NCI-H1105 (cell line): ENCODE measurements at regions not wholly inside any gene's neighbourhood (a gene's known extent, or its start where the extent isn't known, plus 50 kb on each side); places are given as distances from the start of the nearest gene placed in this dataset.

Experiments used
- DNase-seq: peaks from one replicate; lab custom pipeline; 2025; lab: John Stamatoyannopoulos, UW

DNA sequence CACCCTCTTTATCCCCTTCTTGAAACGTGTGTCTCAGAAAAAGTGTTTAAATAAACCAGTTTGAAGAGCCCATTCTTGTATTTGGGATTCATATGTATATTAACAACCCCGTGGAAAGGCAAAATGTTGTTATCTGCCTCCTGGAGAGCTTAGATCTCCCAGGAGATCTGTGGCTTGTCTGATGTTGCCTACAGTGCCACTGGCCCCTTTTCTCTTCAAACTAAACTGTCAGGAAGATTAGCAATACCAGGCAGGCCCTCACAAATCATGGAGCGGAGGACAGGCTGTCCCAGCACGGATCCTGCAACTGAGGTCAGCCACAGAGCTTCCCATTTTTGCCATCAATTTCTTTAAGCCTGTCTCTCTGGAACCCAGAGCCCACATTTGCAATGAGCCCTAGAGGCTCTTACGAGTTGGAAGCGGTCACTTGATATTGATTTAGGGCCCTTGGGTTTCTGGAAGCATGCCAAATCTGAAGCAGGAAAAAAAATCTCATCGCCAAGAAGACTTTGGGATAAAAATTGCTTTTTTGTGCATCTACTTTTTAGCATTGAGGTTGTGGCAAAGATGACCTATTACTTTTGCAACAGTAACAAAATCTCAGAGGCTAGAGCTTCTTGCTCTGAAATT is 234.1 kb downstream of the OPA1 start:
- DNase-seq: no peak

DNA sequence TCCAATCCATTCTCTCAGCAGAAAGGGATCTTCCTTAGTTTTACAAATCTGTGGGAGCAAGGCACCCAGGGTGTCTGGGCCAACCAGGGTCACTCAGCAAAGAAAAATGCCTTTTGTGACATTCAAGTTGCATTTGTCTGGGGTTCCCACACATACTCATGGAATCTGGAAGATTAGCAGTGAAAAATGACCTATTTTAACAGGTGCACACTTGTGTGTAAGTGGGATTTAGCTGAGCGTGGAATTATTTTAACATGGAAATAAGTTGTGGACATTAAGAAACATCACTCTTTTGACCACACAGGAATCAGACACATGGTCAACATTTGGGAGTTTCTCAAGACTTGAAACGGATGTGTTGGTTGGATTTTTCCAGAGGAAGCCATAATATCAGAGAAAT is 234.9 kb downstream of the OPA1 start:
- no peak for DNase-seq

DNA sequence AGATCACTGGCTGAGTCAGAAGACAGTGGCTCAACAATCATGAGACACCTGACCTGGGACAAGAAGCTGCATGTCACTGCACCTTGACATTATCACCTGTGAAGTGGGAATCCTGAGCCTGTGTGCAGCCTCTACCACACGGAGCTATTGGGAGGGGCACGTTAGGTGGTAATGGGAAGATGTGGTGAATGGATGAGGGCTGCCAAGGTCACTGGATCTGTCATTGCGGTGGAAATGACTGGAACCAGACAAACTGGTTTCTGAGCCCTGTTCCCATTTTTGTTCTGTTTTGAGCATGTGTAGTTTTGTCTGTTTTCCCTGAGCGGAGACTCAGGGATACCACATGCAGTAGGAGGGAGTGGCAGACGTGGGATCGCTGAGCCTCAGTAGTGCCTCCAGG is 235.5 kb downstream of the OPA1 start:
- no peak for DNase-seq

DNA sequence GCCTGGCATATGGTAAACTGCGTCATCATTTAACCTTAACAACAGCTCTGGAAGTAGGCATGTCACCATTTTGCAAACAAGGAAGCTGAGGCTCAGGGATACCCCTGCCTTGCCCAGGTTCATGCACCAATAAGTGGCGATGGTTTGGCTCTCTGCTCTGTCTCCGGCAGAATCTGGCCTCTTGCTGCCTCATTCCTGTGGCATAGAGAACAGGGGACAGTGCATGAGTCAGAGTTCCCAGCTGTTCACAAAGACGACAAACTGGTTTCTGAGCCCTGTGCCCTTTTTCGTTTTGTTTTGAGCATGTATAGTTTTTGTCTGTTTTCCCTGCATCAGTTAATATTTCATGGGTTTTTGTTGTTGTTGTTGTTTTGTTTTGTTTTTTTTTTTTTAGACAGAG is 236.8 kb downstream of the OPA1 start:
- DNase-seq: no peak

DNA sequence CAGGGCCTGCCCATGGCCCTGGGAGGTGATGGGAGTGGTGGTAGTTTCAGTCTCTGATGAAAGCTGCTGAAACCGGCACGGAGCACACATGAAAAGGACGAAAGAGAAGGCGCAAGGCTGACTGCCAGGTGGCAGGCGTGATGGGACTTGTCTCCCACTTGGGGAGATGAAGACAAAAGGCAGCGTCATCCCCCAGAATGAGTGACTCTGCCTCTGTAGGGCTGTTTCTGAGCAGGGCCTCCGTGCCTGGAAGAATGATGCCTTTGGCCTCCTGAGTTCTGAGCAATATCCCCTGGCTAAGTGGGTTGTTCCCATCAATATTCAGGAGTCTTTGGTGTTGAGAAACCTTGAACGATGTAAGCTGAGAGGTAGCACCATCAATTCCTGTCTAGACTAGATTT is 237.8 kb downstream of the OPA1 start:
- DNase-seq: peak; percentile 99

DNA sequence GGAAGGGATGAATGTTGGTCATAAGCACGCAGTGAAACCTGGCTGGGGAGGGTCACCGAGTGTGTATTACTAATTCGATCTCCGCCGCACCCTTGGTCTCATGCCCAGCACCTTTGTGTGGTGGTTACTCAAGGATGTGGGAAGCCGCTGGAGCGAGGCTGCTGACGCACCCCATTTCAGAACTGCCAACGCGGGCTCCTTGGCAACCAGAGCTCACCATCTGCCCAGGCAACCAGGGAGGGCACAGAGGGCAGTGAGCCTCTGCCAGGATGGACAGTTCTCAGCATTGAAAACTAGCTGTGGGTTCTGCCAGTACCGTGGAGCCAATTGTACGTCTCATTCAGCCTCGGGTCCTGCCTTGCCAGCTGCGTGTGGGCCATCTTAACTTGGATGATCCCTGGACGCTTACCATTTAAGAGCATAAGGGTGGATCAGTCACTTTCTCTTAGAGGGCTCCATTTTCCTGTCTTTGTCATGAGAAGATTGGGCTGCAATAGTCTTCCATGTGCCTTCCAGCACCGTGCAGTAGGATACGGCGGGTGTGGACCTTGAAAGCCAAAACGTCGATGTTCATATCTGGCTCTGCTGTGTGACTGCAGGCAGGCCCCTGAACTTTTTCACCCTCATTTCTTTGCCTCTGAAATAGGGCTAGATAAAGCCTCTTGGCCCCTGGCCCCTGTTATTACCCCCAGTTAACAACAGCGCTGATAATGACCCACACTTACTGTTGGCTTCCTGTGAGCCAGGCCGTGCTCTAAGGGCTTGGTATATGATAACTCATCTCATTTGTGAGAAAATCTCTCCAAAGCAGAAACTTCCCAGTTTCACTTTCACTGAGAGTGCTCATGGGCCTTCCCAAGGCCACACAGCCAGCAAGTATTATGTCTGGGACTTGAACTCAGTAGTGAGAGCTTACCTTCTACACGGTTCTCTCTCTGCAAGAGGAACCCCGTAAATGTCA is 238.8 kb downstream of the OPA1 start:
- DNase-seq: peak; percentile 58

DNA sequence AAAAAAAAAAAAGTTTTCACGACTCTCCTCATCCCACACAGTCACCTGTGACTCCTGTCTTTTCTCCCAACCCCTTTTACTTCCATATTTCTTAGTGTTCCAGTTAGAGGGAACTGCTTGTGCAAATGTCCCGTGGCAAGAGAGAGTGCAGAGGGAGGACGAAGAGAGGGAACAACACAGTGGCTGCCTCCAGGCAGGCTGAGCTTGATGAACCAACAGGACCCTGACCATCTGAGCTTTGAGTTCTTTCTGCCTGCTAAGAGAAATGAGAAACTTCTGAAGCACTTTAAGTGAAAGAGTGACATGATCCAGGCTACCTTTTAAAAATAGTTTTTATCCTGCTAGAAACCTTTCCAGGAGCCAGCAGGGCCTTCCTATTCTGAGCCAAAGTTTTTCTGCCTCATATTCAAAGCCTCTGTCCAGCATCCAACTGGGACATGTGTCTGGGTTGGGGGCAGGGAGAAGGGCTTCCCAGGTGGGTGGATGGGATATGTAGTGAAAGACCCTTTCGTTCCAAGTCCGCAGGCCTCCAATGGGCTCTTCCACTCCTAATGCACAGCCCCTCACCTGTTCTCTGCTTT is 239.9 kb downstream of the OPA1 start:
- DNase-seq: no peak

DNA sequence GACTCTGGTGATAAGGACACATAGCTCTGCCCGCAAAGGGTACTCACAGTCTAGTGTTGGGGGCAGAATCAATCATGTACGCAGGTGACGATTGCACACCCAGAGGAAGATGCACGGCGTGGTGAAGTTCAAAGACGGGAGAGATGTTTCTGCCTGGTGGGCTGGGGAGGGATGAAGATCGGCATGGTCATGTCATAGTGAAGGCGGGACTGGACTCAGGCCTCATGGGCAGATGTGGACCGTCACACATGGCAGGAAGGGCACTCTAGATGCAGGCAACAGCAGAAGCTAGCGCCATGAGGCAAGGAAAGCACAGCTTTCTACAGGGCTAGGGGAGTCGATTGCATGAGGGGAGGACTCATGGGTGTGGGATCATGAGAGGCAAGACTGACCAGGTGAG is 240.6 kb downstream of the OPA1 start:
- DNase-seq: no peak

DNA sequence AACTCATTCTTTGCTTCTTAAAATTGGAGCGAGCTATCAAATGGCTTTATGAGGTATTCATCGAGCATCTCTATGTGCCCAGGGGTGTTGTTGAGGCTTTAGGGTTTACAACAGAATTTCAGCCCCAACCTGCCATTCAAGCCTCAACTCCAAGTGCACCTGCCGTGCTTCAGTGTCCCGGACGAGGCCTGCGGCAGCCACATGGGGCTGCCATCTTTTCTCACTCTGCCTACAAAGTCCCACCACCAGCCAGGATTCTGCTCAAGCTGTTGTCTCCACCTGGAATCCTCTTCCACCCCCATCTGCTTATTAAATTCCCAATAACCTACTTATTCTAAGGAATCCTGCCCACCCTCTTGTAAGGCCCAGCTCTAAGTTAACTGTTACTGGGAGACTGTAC is 242.4 kb downstream of the OPA1 start:
- no peak for DNase-seq

DNA sequence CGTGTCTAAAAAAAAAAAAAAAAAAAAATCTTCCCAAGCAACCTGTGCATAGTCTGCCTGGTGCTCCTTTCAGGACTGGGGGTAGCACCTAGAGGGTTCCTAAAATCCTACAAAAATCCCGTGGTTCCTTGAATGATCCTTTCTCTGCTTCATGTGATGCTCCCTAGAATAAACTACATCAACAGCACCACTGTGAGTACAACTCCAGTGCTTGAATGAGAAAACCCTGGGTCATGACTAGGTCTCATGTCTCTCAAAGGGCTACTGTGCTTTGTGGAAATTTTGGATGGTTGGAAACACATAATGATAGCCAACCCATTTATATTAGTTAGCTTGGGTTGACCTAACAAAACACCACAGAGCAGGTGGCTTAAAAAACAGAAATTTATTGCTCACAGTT is 243.5 kb downstream of the OPA1 start:
- no peak for DNase-seq

DNA sequence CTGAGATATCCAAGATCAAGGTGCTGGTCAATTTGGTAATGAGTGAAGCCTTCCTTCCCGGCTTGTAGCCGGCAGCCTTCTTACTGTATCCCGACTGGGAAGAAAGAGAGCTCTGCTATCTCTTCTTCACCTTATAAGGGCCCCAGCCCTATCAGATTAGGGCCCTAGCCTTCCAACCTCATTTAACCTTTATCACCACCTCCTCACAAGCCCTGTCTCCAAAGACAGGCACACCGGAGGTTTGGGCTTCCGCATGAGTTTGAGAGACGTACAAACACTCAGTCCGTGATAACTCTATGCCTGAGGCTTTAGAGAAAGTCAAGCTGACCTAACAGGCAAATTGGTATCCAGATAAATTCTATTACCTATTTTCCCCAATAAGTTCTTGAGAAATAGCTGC is 243.9 kb downstream of the OPA1 start:
- no peak for DNase-seq

DNA sequence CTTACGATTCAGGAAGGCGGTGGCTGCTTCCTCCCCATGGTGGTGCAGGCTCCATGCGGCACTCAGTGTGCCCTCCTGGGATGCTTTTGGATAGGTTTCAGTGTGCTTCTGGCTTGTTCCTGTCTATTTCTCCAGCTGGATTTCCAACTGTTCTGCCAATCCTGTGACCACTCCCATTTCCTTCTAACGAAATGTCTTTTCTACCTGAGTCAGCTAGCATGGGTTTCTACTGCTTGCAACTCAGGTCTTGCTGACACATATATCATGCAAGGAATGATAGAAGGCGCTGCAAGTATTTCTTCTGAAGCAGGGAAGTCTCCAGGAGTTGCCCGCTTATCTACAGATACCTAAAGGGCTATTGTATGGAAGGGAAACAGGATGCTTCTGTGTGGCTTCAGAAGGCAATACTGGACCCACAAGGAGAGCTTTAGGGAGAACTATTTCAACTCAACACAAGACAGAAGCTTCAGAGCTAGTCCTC is 244.4 kb downstream of the OPA1 start:
- DNase-seq: no peak

DNA sequence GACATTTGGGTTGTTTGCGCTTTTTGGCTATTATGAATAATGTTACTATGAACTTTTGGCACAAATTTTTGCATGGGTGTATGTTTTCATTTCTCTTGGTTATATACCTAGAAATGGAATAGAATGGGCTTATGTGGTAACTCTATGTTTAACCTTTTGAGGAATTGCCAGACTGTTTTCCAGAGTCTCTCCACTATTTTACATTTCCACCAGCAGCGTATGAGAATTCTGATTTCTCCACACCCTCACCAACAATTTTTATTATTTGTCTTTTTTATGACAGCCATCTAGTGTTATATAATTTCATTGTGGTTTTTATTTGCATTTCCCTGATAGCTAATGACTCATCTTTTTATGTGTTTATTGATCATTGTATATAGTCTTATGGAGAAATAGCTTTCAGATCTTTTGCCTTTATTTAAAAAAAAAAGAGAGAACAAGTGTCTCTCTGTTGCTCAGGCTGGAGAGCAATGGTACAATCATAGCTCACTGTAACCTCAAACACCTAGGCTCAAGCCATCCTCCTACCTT is 247.2 kb downstream of the OPA1 start:
- no peak for DNase-seq

DNA sequence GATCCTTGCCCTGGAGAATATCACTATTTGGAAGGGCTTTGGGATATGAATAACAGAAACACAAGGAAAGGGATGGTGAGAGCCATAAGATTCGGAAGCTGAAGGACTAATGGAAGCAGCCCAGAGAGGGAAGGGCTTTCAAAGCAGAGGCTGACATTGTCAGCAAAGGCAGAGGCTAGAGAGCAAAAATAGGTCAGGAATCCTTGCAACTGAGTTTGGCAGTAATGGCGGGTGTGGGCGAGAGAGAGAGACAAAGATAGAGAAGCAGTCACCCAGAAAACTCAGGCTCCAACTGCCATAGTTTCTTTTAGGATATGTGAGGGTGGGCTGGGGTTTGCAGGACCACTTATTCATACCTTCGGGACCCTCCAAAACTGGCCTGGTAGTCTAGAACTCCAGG is 248.6 kb downstream of the OPA1 start:
- no peak for DNase-seq

DNA sequence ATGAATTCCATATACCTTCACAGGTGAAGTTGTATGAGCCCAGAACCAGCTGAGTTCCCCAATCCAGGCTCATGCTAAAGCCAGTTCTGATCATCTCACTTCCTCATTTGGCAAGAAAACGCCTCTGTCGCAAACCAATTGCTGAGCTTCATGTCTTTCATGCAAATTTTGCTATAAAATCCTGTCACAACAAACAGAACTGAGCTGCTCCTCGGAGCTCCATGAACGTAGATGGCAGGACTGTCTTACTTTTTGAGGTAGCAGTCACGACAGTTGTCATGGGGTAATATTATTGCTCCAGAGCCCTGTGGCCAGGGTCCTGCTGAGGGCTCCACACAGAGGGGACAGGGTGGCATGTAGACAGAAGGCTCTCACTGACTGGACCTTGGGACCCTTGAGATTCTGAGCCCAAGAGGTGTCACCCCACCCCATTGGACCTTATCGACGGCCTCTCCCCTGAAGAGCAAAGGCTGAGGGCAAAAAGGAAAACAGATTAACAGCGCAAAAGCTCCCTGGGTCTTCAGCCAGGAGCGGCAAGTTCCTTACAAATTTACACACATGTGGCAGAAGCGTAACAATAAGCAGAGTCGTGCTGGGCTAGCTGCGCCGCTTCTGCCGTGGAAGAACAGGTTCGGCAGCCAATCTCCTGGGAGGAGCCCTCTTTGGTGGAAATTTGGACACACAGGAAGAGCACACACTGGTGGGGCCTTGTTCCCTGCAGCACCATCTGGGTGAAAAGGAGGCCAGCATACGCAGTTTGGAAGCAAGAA is 249.2 kb downstream of the OPA1 start:
- DNase-seq: no peak

DNA sequence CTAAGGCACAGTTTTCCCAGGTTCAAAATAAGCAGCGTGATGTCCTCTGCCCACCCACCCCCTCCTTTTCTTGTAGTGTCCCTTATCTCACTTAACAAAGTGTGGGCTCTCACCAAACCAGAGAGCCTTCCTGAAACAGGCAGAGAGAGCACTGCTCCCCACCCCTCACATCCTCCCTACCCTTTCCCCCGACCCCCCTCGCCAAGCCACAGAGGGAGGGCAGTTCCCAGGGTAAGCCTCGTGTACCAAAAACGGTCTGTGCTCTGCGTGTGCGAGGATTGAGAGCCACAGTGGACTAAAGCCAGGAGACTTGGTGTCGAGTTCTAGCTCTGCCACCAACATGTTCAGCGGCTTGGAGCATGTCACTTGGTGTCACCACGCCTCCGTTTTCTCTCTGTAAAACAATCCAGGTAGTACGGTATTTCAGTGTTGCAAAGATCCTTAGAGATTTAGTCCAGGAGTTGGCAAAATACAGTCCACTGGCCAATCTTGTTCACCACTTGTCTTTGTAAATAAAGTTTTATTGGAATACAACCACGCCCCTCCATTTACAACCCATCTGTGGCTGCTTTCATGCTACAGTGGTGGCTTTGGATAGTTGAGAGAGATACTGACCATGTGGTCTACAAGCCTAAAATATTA is 249.9 kb downstream of the OPA1 start:
- DNase-seq: no peak

DNA sequence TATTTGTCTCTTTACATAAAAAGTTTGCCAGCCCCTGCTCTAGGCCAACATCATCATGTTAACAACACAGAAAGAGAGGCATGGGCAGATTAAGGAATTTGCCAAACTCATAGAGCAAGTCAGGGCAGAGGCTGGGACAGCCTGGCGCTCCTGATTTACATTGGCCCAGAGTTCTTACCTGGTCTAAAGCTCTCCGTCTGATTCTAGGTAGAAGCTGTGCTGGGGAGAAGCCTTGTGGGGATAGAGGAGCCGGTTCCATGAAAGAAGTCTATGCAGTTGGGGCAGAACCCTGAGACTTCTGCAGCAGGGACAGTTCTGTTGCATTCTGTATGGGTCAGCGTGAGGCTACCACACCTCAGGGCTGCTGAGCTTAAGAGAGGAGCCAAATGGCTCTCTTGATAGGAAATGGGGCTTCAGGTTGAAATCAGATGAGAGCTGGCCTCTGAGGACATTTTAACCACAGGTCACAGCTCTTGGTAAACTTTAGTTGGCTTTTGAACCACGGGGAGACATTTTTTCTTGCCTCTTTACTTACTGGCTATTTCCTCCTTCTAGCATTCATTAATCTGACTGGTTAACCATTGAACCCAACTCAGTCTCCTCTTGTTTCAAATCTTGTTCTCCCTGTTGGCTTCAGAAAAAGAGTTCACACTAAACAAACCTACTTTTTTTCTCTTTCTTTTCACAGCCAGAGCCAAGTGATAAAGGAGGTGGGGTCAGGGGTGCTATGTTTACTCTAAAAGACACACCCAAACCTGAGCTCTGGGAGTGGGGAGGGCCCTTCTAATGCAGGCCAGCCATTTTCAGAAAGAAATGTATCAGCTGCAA is 250.7 kb downstream of the OPA1 start:
- DNase-seq: no peak

DNA sequence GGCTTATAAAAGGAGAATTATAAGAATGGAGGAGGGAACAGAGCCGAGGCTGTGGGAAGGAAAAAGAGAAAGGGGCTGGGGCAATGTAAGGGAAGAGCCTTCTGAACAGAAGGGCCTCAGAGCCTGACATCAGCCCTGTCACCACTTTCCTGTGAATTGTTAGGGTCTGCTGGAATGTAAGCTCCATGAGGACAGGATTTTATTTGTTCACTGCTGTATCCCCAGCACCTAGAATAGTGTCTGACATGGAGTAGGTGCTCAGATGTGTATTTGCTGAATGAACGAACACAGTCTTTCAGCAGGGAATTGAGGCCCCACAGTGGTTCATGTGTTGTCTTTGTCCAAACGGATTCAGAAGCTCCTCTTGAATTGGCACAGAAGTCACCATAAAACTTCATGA is 251.5 kb downstream of the OPA1 start:
- no peak for DNase-seq

DNA sequence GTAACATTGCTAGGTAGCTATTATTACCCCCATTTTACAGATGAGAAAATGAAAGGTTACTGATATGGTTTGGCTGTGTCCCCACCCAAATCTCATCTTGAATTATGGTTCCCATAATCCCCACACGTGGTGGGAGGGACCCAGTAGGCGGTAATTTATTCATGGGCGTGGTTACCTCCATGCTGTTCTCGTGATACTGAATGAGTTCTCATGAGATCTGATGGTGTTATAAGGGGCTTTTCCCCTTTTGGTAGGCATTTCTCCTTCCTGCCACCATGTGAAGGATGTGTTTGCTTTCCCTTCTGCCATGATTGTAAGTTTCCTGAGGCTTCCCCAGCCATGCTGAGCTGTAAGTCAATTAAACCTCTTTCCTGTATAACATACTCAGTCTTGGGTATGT is 252.1 kb downstream of the OPA1 start:
- DNase-seq: no peak

DNA sequence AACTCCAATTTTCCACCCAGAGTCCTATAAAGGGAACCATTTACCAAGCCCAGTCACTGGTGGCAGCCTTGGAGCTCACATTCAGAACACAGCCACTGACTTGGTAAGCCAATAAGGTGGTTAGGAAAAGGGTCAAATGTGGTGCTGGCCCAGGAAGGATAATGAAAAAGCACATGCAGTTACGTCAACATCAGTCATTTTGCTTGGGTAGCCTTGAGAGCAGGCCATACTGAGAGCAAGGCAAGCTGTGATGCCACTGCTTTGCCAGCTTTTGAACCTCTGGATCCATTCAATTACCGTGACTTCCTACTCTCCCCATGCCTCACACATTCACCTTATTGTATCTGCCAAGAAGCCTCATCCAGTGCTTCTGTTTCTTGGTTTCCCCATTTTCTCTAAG is 253.6 kb downstream of the OPA1 start:
- no peak for DNase-seq

DNA sequence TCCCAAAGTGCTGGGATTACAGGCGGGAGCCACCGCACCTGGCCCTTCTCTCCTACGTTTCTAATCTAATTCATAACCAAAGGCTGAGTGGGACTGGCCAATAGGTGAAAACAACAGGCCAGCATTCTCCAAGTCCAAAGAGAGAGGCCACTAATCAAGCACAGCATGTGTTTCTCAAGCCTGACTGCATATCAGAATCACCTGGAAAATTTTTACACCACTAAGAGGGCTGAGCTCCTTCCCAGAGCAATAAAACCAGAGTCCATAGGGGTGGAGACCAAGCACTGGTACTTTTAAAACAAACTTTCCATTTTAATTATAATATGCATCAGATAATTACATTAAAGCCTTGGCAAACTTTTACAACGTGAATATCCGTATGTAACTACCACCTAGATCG is 254.4 kb downstream of the OPA1 start:
- DNase-seq: no peak
